Body of pancreas (tissue), 4 donors: ENCODE measurements at regions not wholly inside any gene's neighbourhood (a gene's known extent, or its start where the extent isn't known, plus 50 kb on each side); places are given as distances from the start of the nearest gene placed in this dataset.

Source experiments
- ATAC-seq: fragments of 150-250 bp; one replicate; pipeline ENCODE4 v1.9.1; 2016
- DNase-seq, 4 donors: peaks; one replicate each; pipeline ENCODE4 v3.0.0-alpha.2; 2019
- H3K27ac ChIP-seq, 4 donors: fragments of 200-600 bp; sonication (generic); 1 replicate in 3 of 4; 2 replicates in 1 of 4; pipeline versions ENCODE4 v1.5.1 to v1.6.1; 2016 to 2019; ENCODE audit warnings: mild to moderate bottlenecking in 1 of 4, mixed read lengths in 1 of 4, moderate library complexity in 1 of 4
- H3K27me3 ChIP-seq, 2 donors: fragments of 200-600 bp; sonication (generic); one replicate each; pipeline ENCODE4 v1.6.0; 2016; ENCODE audit warnings: mild to moderate bottlenecking in 1 of 2
- H3K36me3 ChIP-seq, 2 donors: fragments of 200-600 bp; sonication (generic); replicated peaks in 1 of 2; 2 replicates each; pipeline ENCODE4 v1.5.1; 2016; ENCODE audit warnings: low read depth in 2 of 2; ENCODE audit not compliant: insufficient read depth in 1 of 2
- H3K4me1 ChIP-seq: fragments of 200-600 bp; sonication (generic); one replicate; pipeline ENCODE4 v1.6.0; 2016
- H3K4me3 ChIP-seq, 2 donors: fragments of 200-600 bp; sonication (generic); 1 replicate in 1 of 2; 2 replicates in 1 of 2; pipeline ENCODE4 v1.5.1; 2016 to 2019
- H3K9me3 ChIP-seq, 3 donors: fragments of 200-600 bp; sonication (generic); 1 replicate in 2 of 3; 2 replicates in 1 of 3; pipeline ENCODE4 v1.5.1; 2016
- CTCF ChIP-seq, 7 experiments: fragments of 450-650 bp in 4 of 7; fragments of 200-600 bp in 3 of 7; sonication (generic) in 3 of 7; IDR thresholded peaks; one replicate each; pipeline ENCODE4 v1.5.1; 2016 to 2019; ENCODE audit warnings: antibody characterized with exemption in 7 of 7
- POLR2A ChIP-seq, 3 donors: fragments of 450-650 bp; IDR thresholded peaks; one replicate each; pipeline ENCODE4 v1.6.1; 2016; ENCODE audit warnings: antibody characterized with exemption in 3 of 3, mild to moderate bottlenecking in 2 of 3
- WGBS, 2 donors: methylation state at CpG; one replicate each; pipeline ENCODE4 v1.1.5; 2017; 5-methylcytosine and 5-hydroxymethylcytosine counted together
- intact Hi-C: fragments of 100-400 bp; cut with DNase I; formaldehyde crosslinking; loops from one replicate; pipeline ENCODE4 v1.15.1; 2023

GRCh38 chr5:121421646-121422045 is 430.0 kb upstream of the FTMT start:
- WGBS, 2 donors = 61 to 65% methylated on average over 3 of the region's 3 CpGs
- ATAC-seq = no peak
- no peak overlapping the region for H3K4me3 ChIP-seq
- H3K36me3 ChIP-seq = no peaks in the 10 kb centered on the region
- DNase-seq = no peak
- no peaks in the 10 kb centered on the region for H3K4me1 ChIP-seq
- TF ChIP-seq POLR2A (IDR thresholded peaks at IDR 0.05) = no peak
- TF ChIP-seq CTCF (IDR thresholded peaks at IDR 0.05) = no peak
- intact Hi-C loops = no loop called here
- no peaks in the 10 kb centered on the region for H3K27me3 ChIP-seq
- no peak overlapping the region for H3K27ac ChIP-seq
- no peaks in the 10 kb centered on the region for H3K9me3 ChIP-seq

- intact Hi-C loops = no loop called here
- Histone ChIP-seq H3K9me3 (no peaks in the 10 kb centered on the region), H3K27ac (no peak overlapping the region), H3K27me3 (no peaks in the 10 kb centered on the region), H3K4me3 (no peak overlapping the region), H3K4me1 (no peaks in the 10 kb centered on the region), H3K36me3 (no peaks in the 10 kb centered on the region)
- ATAC-seq (no peak), DNase-seq (no peak)
- 62 to 72% methylated on average over 2 of the region's 2 CpGs for WGBS, 2 donors
- TF ChIP-seq POLR2A (IDR thresholded peaks at IDR 0.05) (no peak), CTCF (IDR thresholded peaks at IDR 0.05) (no peak)
Observed at GRCh38 chr5:121424976-121425375, 426.7 kb upstream of the FTMT start.

GRCh38 chr5:121426153-121426552 is 425.5 kb upstream of the FTMT start:
- Histone ChIP-seq H3K4me1 (no peaks in the 10 kb centered on the region), H3K27ac (no peak overlapping the region), H3K27me3 (no peaks in the 10 kb centered on the region), H3K9me3 (no peaks in the 10 kb centered on the region), H3K36me3 (no peaks in the 10 kb centered on the region), H3K4me3 (no peak overlapping the region)
- ATAC-seq = no peak
- WGBS, 2 donors = 47 to 60% methylated on average over 4 of the region's 4 CpGs
- DNase-seq = no peak
- intact Hi-C loops = no loop called here
- TF ChIP-seq CTCF (IDR thresholded peaks at IDR 0.05) (no peak), POLR2A (IDR thresholded peaks at IDR 0.05) (no peak)

GRCh38 chr5:121429761-121430160 is 421.9 kb upstream of the FTMT start:
- Histone ChIP-seq H3K36me3 (no peaks in the 10 kb centered on the region), H3K27me3 (no peaks in the 10 kb centered on the region), H3K27ac (no peak overlapping the region), H3K4me1 (no peaks in the 10 kb centered on the region), H3K4me3 (no peak overlapping the region), H3K9me3 (no peaks in the 10 kb centered on the region)
- intact Hi-C loops = no loop called here
- ATAC-seq (no peak), DNase-seq (no peak)
- TF ChIP-seq CTCF (IDR thresholded peaks at IDR 0.05) (no peak), POLR2A (IDR thresholded peaks at IDR 0.05) (no peak)
- 26 to 50% methylated on average over 1 of the region's 1 CpG for WGBS, 2 donors

- H3K4me1 ChIP-seq = no peaks in the 10 kb centered on the region
- no peak for ATAC-seq
Observed at GRCh38 chr5:121430538-121430937, 421.1 kb upstream of the FTMT start.

More at GRCh38 chr5:121430538-121430937, 421.1 kb upstream of the FTMT start:
- H3K27ac ChIP-seq = no peak overlapping the region
- H3K9me3 ChIP-seq = no peaks in the 10 kb centered on the region
- no peaks in the 10 kb centered on the region for H3K36me3 ChIP-seq
- no peak overlapping the region for H3K4me3 ChIP-seq
- 14 to 16% methylated on average over 4 of the region's 4 CpGs for WGBS, 2 donors
- no peaks in the 10 kb centered on the region for H3K27me3 ChIP-seq
- intact Hi-C loops = no loop called here
- TF ChIP-seq CTCF (IDR thresholded peaks at IDR 0.05) (no peak), POLR2A (IDR thresholded peaks at IDR 0.05) (no peak)
- no peak for DNase-seq
